Hindlimb muscle (tissue), 1 donor: ENCODE measurements at regions not wholly inside any gene's neighbourhood (a gene's known extent, or its start where the extent isn't known, plus 50 kb on each side); places are given as distances from the start of the nearest gene placed in this dataset.
"Not testable (repeated sequence)": the region's sequence is repeated elsewhere in the genome, so short reads cannot be mapped to it uniquely, and the experiment has no call there.

Experiments used
- DNase-seq: peaks from one replicate; pipeline ENCODE4 v3.0.0-alpha.2; 2013

GRCh38 chr7:91569728-91570457 is 305.7 kb downstream of the FZD1 start:
- DNase-seq = no peak

GRCh38 chr7:91570560-91570959 is 306.3 kb downstream of the FZD1 start:
- no peak for DNase-seq

GRCh38 chr7:91571601-91572000 is 307.4 kb downstream of the FZD1 start:
- DNase-seq = no peak

DNA sequence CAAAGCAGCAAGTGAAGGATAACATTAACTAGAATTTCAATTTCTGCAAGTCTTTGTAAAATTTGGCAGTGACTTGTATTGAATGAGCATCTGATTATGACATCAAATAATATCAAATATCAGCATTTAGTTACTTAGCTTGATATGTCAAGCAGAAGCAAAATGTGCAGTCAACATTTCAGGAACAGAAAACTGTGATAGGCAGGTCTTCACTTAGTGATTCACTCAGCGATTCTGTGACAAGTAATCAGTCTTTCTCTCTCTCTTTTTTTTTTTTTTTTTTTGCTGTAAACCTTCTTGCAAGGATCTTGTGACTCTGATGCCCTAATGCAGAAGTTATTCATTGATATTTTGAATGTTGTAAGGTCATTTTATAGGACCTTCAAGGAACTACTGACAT is 307.1 kb downstream of the MTERF1 start:
- no peak for DNase-seq

GRCh38 chr7:91576459-91576858 is 304.0 kb downstream of the MTERF1 start:
- DNase-seq = not testable (repeated sequence)

- DNase-seq = no peak
Measured at GRCh38 chr7:91579837-91580236, 300.7 kb downstream of the MTERF1 start.

- DNase-seq = no peak
Measured at GRCh38 chr7:91582799-91583477, 297.6 kb downstream of the MTERF1 start.

- no peak for DNase-seq
Measured at GRCh38 chr7:91596287-91596686, 284.2 kb downstream of the MTERF1 start.

DNA sequence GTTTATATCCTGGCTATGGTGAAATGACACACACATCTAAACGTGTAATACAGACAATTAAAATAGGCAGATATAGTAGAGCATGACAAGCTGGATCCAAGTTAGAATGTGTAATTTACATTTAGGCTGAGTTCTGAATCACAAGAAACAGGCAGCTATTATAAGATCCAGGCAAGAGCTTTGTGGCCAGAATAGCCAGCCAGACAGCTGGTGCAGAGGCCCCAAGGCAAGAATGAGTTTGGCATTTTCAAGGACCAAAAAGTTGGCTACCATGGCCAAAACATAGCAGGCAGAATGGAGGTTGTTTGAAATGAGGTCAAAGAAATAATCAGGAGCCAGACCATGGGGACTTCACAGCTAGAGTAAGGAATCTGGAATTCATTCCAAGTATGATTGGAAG is 281.7 kb downstream of the MTERF1 start:
- no peak for DNase-seq

- no peak for DNase-seq
Measured at GRCh38 chr7:91600112-91600511, 280.4 kb downstream of the MTERF1 start.

- no peak for DNase-seq
Measured at GRCh38 chr7:91603707-91604106, 276.8 kb downstream of the MTERF1 start.

GRCh38 chr7:91608606-91609005 is 271.9 kb downstream of the MTERF1 start:
- peak; percentile 34 for DNase-seq

DNA sequence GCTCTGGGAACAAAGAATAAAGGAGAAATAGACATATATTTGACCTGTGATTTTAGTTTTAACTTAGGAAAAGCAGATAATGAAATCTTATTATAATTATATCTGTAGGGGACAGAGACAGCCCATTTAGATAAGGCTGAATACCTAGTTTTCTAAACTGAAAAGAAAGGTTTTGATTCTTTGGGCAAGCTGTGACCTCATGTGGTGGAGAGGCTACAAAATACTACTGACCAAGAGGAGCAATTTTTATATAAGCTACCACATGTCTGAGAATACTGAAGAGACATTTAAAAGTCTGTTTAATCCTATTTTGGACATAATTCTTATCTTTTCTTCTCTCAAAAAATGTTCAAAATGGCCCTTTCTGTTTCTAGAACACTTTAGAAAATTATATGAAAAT is 271.0 kb downstream of the MTERF1 start:
- DNase-seq = no peak

DNA sequence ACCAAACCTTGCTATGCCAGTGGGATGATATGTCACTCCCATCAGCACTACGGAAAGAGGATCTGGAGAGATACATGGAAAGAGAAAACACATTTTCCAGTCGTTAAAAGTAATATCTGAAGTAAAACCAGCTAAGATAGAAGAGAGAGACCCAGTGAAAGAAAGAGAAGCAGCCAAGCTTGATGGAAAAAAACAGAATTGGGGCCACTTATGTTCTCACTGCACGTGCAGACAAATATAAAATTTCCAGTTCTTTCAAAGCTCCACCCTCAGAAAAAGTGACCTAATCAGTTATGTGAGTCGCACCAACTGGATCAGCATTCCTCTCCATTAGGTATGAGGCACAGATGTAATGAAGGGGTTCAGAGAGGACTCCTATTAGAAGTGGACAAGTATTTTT is 266.1 kb downstream of the MTERF1 start:
- DNase-seq = peak; percentile 54

DNA sequence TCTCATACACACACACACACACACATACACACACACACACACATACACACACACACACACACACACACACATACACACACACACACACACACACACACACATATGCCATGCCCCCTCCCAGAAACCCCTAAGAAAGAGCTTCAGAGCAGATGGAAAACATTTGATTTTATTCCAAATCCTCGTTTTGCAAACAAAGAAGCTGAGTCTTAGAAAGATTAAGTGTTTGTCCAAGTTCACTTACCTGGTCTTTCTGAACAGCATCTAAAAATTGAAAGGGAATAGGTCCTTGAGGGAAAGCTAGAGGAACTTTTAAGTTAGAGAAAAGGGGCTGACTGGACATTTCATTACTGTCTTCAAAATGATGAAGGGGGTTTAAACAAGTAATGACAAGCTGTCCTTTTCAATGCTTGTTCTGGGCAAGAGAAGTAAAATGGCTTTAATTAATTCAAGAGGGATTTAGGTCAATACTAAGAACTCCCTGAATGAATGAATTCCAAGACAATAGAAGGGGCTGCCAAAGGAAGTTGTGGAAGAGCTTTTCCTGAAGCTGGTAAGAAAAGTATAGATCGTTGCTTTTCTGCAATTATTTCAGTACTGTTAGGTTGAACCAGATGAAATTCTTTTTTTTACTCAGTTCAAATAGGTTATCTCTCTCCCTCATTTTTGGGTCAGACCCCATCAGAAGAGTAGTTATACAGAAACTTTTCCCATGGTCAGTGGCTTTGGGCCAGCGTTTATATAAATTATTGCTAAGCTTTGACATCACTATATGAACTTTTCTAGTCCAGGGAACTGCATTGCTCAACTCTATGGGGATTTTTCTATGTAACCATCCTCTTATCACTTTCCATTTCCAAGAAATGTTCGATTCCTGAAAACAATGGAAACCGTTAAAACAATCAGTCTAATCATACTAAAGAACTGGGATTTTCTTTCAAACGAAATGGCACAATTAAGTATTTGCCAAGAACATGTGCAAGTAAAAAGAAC is 261.4 kb downstream of the MTERF1 start:
- DNase-seq = no peak

DNA sequence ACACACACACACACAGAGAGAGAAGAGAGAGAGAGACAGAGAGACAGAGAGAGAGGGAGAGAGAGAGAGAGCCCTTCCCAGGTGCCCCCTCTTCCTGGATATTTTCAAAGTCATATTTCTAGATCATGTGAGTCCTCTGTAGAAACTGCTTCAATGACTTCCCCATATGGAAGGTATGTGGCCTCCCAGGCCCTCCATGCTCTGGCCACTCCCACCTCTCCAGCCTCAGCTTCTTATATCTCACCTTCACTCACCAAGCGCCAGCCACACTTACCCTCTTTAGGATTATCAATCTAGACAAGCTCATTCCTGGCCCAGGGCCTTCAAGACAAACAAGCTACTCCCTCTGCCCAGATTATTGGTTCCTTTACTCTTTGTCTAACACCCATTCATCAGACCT is 259.7 kb downstream of the MTERF1 start:
- no peak for DNase-seq

DNA sequence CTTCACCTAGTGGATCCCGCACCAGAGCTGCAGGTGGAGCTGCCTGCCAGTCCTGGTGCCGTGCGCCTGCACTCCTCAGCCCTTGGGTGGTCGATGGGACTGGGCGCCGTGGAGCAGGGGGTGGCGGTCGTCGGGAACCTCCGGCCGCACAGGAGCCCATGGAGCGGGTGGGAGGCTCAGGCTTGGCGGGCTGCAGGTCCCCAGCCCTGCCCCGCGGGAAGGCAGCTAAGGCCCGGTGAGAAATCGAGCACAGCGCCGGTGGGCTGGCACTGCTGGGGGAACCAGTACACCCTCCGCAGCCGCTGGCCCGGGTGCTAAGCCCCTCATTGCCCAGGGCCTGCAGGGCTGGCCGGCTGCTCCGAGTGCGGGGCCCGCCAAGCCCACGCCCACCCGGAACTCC is 253.2 kb downstream of the MTERF1 start:
- not testable (repeated sequence) for DNase-seq

DNA sequence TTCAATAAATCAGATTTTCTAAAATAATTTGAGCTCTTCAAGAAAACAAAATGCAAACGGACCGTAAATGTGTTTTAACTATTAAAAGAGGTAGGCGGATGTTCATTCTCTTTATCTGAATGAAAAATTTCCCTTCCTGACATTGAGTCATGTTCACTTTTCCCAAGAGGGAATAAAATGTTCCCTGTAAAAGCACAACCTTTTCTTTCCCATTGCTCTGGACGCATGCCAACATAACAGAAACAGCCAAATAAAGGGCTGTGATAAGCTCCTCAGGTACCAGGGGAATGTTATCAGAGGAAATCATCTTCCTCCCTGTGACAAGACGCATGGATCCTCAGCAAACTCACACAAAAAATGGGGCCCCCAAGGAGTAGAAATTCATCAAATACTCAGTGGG is 251.8 kb downstream of the MTERF1 start:
- no peak for DNase-seq

- no peak for DNase-seq
Measured at GRCh38 chr7:91630581-91631380, 249.7 kb downstream of the MTERF1 start.

DNA sequence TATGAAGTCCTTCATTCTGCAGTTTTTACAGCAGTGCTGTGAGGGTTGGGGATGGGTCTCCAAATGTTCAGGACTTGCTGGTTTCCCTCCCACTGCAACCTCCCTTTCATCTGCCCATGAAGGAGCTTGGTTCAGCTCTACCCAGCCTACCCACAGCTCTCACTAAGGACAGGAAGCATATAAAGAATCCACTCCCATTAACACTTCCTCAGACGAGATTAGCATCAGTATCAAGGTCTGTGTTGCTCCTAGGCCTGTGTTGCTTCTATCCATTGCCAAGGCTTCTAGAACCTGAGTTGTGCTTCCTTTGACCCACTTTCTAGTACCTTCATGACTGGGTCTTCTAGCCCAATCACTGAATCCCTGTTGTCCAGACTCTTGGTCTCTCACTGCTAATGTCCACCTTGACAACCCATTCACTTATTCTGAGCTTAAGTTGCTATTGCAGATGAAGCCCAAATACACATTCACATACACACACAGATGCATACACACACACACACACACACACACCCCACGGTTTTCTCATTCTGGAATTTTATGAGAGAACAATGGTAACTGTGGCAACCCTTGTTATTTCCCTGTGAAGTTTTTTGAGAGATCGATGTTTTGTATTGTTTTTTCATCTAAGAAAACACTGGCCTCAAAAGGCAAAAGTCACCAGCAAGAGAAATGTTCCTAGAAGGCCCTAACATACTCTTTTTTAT is 248.1 kb downstream of the MTERF1 start:
- no peak for DNase-seq

DNA sequence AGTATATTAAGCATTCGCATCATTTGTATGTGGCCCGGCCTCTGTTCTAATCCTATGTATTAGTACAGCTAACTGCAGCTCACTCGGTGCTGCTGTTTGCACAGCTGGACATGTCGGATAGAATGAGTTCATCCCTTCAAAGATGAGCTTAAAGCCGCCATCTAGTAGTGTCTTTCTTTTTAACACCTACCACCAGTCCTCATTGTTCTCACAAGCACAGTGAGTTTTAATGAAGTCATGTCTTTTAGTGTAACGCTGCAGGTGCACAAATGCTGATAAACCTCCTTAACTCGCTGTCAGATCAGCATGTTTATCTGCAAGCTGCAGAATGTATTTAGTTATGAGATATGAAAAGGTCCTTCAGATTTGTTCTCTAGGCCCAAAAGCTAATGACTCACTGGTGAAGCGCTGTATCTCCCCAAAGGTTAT is 247.5 kb downstream of the MTERF1 start:
- DNase-seq = no peak
